Tongue (tissue), 1 donor: ENCODE measurements at regions not wholly inside any gene's neighbourhood (a gene's known extent, or its start where the extent isn't known, plus 50 kb on each side); places are given as distances from the start of the nearest gene placed in this dataset.

Source experiments
- DNase-seq: peaks from one replicate; pipeline ENCODE4 v3.0.0-alpha.2; 2015

GRCh38 chr6:87936065-87936464, 111.6 kb upstream of the SPACA1 start:
- DNase-seq, result no peak

GRCh38 chr6:87935196-87935595, 112.4 kb upstream of the SPACA1 start:
- no peak for DNase-seq

- peak; percentile 24 for DNase-seq
These were observed 115.3 kb upstream of the SPACA1 start for GRCh38 chr6:87932361-87932760.

GRCh38 chr6:87929843-87930288, 117.8 kb upstream of the SPACA1 start:
- peak; percentile 92 for DNase-seq

GRCh38 chr6:87926687-87927086, 121.0 kb upstream of the SPACA1 start:
- no peak for DNase-seq

- no peak for DNase-seq
These were observed 121.6 kb upstream of the SPACA1 start for GRCh38 chr6:87926072-87926471.

- peak; percentile 49 for DNase-seq
These were observed 122.1 kb upstream of the SPACA1 start for GRCh38 chr6:87925373-87926060.

GRCh38 chr6:87923389-87924050, 124.1 kb upstream of the SPACA1 start:
- DNase-seq, result no peak

- DNase-seq, result peak; percentile 24
These were observed 124.7 kb upstream of the SPACA1 start for GRCh38 chr6:87922947-87923330.

- DNase-seq, result peak; percentile 37
These were observed 125.3 kb upstream of the SPACA1 start for GRCh38 chr6:87922196-87922946.

- no peak for DNase-seq
These were observed 126.6 kb upstream of the SPACA1 start for GRCh38 chr6:87921034-87921433.

- DNase-seq, result no peak
These were observed 127.4 kb upstream of the SPACA1 start for GRCh38 chr6:87920245-87920644.

- DNase-seq, result no peak
These were observed 128.2 kb upstream of the SPACA1 start for GRCh38 chr6:87919416-87919815.

- DNase-seq, result no peak
These were observed 128.6 kb upstream of the SPACA1 start for GRCh38 chr6:87919001-87919400.

GRCh38 chr6:87918461-87918941, 129.1 kb upstream of the SPACA1 start:
- DNase-seq, result peak; percentile 70

GRCh38 chr6:87917886-87918285, 129.8 kb upstream of the SPACA1 start:
- DNase-seq, result peak; percentile 34

GRCh38 chr6:87916446-87916845, 131.2 kb upstream of the SPACA1 start:
- DNase-seq, result no peak

GRCh38 chr6:87914637-87915395, 132.8 kb upstream of the SPACA1 start:
- DNase-seq, result no peak

GRCh38 chr6:87913974-87914373, 133.7 kb upstream of the SPACA1 start:
- DNase-seq, result no peak

GRCh38 chr6:87912102-87912501, 135.5 kb upstream of the SPACA1 start:
- DNase-seq, result no peak

GRCh38 chr6:87909849-87910248, 137.8 kb upstream of the SPACA1 start:
- DNase-seq, result no peak
